HG03159 (cell line): ENCODE measurements at regions not wholly inside any gene's neighbourhood (a gene's known extent, or its start where the extent isn't known, plus 50 kb on each side); places are given as distances from the start of the nearest gene placed in this dataset.

Experiments used
- ATAC-seq: cut with Tn5 transposase; IDR thresholded peaks from one replicate; pipeline ENCODE4 v1.9.1; 2021; ENCODE audit warnings: mild to moderate bottlenecking, moderate library complexity; ENCODE audit not compliant: unreplicated experiment

DNA sequence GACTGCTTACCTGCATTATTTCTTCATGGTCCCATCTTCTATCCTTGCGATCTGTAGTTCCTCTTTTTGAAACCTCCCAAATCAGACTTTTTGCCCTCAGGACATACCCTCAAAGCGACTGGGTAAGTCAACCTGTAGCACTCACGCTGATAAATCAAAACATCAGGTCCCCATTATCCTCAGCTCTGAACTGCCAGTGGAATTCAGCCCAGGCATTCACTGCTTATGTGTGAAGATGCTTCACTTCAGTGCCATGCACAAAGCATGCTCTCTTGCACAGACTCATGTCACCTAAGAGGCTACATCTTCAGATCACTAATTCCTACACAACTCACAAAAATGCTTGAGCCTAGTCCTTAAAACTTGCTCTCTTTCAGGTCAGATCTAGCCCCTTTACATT lies 283.6 kb upstream of the KLF6 start:
- ATAC-seq = no peak

DNA sequence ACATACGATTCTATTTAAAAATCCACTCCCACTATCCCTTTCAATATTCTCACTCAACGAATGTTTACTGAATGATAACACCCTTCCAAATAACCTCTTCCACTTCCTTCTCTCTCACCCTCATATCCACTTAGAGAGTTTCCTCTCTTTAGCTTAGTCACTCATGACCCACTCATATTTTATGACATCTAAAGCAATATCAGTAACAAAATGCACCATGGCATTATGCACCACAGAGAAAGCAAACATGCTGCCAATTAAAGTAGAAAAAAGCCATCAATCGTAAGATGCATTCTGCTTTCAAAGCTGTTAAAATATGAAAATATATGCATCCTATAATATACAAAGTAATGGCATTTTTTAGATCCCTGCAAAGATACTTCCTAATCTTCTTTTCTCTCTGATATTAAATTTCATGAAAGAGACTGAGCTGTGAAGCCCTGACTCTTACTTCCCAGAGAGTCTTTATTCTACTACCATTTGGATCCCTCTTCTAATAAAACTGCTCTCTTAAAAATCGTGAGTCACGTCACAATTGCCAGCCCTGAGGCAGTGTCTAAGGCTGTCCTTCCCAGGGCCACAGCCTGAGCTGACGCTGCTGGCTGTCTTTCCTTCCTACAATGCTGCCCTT lies 283.0 kb upstream of the KLF6 start:
- ATAC-seq = no peak

DNA sequence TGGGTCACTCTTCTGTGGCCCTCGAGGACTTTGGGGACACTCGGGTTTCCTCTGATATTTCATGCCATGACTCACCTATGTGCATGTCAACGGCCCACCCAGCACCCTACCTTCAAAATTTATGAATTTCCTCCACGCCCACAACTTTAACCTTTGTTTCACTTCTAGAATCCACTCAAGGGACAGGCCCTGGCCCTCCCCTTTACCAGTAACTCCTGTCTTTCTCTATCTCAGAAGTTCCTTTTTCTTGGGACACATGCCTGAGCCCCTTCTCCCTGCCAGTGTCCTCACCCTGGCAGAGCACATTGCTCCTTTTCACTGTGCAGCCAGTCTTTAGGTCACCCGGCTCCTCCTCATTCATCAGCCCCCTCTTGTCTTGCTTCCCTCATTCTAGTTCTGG lies 282.5 kb upstream of the KLF6 start:
- peak; percentile 59 for ATAC-seq

DNA sequence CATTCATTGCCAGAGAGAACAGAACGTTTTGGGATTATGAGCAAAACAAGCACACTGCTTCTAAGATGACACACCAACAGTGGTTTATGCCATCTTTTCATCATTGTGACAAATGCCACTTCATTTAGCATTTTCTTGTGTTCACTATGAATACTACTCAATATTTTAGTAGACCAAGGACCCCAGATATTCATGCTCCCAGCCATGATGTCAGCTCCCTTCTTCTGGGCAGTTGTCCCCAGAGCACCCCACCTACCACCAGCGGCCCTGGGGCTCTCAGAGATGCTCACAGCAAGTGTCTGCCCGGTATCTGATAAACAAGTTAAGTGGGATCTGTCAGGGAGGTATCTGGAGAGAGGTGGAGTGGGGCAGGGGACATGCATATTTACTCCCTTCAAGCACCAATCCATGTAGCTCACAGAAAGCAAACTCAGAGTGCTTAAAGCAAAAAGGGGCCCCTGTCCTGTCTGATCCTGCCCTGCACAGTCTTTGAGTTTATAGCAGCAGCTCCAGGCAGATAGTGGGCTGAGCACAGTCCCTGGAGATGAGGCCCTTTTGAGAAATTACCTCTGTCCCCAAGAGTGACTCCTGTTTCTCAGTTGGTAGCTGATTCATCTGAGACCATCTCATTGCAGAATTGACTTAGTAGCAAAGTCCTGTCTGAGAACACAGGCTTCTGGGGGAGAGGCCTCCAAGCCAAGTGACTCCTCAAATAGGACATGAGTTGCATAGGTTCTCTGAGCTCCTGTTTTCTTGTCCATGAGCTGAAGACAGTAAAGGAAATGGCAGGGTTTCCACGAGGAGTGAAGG lies 281.8 kb upstream of the KLF6 start:
- no peak for ATAC-seq

DNA sequence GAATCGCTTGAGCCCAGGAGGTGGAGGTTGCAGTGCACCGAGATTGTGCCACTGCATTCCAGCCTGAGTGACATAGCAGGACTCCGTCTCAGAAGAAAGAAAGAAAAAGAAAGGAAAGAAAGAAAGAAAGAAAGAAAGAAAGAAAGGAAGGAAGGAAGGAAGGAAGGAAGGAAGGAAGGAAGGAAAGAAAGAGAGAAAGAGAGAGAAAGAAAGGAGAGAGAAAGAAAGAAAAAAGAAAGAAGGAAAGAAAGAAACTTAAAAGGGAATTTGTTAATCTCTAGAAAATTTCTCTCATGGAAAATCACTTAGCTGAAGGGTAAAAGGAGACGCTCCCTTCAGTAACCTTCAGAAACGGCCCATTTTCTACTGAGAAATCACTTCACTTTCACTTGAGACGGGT lies 279.5 kb upstream of the KLF6 start:
- no peak for ATAC-seq

DNA sequence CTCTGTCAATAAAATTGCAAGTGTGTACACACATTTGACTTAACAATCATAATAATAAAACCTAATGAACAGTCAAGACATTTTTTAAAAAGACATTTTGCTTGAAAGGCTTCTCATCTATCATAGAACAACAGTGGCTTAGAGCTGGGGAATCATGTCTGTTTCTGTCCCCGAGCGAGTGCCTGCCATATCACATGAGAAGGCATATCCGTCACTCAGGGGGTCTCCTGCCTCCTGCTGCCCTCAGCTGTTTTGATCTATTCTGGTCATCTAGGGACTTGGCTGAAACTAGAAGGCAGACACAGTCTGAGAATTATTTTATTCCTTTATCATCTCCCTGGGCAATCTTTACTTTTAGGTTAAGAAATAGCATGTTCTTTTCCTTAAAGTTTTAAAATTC lies 278.7 kb upstream of the KLF6 start:
- no peak for ATAC-seq

DNA sequence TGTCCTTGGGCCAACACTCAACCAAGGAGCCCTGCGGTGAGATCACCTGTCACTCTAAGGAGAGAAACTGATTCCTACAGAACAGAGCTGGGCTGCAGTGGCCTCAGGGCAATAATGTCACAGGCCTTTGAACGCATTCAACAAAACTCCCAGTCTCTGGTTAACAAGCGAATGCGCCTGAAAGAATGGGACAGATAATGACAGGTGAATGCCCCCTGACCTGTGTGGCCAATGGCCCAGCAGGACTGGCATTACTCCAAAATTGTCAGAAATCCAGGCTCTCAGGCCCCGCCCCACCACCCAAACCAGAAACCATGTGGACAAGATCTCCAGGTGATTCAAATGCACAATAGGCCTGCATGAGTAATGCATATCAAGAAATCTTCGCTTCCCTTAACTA lies 277.7 kb upstream of the KLF6 start:
- no peak for ATAC-seq

DNA sequence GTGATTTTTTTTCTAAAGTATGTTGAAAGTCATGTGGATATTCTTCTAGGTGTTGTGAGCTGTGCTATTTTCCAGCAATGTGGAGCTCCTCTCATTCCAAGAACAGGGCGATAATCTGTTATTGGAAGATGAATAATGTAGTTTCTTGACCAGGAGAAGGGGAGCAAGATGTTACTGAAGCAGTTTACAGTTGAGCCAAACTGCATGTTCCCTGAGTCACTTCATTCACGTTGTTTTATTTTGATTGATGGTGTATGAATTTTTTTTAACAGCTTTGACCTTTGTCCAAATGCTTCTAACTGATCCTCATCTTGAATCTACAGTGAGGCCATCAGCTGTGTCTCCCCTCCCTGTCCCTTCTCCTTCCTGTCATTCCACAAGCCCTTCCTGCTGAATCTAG lies 277.1 kb upstream of the KLF6 start:
- no peak for ATAC-seq

DNA sequence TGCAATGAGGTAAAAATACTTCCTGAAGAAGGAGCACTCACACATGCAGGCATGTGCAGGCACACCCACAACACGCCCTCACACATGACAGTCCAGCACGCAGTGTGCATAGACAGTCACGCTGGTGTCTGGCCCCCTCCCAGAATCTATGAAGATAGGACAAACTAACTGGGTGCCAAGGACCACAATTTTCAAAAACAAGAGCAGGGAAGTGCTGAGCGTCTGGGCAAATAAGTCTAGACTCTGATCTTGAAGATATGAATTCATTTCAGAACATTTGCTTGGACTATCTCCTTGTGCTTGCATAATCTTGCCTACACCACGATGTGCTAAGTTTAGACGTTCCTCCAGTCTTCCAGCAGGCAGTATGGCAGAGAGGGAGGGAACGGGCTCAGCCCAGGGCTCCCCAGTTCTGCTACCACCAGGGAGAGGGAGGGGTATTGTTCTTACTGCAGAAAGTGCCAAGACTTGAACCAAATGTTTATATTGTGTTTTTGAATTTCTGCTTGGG lies 276.5 kb upstream of the KLF6 start:
- no peak for ATAC-seq

DNA sequence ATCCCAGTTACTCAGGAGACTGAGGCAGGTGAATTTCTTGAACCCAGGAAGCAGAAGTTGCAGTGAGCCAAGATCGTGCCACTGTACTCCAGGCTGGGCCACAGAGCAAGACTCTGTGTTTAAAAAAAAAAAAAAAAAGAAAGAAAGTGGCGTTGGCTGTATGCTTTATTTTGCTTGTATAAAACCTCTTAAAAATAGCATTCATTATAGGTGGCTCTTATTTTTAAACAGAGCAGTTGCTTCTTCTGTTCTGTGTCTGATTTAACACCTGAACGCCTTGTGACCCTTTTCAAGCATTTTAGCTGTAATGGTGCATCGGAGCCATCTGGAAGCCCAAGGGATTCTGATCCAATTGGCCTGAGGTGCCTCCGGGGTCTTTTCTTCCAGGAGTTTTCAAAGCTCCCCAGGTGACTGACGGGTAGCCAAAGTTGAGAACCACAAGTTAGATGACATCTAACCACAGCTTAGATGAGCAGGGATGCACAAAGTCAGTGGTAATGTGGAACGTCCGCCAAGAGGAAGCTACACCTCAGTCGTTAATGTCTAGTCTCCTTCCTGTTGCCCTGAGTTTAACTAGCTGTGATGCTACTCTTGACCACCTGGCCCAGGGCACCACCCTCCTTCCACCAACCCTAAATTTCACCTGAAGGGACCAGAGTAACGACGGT lies 274.6 kb upstream of the KLF6 start:
- ATAC-seq = no peak

DNA sequence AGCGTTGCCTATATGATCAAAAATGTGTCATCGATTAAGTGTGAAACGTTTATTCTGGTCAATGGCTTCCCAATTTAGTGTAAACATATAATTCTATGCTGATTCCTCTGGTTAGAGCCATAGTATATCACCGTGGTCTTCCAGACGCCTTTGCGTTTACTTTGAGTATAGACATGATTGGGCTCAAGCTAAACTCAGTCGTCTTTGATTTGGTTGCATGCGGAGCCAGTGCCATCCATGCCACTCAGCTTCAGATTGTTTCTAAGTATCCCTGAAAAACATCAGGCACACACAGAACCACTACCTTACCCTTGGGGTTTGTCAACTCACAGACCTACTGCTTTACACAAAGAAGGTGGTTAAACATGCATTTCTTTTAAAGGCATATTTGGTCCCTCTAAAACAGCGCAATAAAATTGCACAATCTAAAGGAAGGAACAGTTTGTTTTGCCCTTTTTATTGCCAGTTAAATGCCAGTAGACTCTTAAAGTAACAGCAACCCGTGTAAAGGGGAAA lies 273.6 kb upstream of the KLF6 start:
- ATAC-seq = no peak

DNA sequence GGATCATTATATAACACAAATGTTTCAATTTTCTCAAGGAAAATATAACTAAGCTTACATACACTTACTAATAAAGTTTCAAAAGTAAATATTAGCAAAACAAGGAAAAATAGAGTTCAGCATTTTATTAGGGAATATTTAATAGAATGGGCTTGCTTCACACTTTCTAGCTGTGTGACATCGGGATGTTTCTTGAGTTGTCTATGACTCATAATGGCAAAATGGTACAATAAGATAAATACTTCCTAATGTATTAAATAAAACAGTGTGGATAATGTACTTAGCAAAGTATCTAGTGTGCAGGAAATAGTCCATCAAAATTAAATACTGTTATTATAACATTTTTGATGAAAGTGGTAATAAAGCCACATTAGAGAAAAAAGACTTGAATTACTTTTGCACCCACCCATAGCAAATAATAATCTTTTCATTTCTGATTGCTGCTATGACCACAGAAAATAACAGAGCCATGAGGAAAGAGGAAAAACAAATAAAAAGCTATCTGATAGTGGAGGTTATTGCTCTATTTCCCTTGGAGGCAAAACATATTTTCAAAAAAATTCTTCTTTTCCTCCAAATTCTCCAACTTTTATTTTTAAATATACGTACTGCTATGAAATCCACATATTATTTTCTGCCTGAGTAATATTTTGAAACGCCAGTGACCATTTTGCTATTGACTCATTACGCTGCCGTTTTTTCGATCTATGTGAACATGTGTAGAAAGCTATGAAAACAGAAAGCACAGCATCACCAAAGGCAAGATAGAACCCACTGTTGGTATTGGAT lies 272.9 kb upstream of the KLF6 start:
- ATAC-seq = no peak

DNA sequence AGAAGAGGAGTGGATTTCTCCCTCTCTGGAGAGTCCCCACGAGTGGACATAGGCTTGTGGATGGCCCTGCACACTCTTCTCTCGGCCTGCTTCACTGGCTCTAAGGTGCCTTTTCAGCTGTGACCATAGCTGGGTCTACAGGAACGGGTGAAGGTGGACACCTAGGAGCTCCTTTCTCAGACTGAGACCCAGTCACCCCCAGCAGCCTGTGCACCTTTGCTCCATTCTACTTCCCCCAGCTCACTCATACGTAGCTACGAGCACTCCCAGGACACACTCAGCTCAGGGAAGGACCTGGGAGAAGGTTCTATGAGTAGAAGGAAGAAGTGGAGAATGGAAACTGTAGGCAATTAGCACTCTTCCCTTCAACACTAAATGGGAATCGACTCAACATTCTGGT lies 272.0 kb upstream of the KLF6 start:
- no peak for ATAC-seq

DNA sequence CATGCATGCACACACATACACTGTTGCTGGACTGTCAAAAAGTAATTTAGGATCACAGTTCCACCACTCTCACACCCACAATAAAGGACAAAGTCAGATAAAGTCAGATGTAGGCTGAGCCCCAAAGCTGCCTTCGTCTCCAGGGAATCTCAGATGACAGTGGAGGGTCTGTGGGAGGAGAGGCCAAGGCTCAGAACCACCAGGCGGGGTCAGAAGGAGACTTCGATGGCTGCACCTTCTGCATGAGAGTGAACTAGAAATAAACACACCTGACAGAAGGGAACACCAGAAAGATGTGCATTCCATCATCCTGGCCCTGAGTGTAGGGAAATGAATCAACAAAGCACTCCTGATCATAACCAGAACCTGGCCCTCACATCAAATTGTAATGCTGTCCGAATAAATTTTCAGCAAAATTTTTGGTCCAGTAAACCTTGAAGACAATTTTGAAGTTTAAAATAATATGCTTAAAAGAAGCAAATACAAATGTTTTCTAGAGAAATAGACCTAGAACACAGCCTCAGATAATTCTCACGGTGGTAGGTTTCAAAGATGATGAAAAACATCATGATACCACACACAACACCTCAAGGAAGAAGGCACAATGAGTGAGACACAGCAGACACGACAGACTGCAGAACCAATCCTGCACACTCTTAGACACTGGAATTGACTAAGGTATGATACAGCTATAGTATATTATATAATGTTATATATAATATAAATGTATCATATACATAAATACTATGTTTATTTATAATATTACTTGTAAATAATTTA lies 269.8 kb upstream of the KLF6 start:
- ATAC-seq = no peak

DNA sequence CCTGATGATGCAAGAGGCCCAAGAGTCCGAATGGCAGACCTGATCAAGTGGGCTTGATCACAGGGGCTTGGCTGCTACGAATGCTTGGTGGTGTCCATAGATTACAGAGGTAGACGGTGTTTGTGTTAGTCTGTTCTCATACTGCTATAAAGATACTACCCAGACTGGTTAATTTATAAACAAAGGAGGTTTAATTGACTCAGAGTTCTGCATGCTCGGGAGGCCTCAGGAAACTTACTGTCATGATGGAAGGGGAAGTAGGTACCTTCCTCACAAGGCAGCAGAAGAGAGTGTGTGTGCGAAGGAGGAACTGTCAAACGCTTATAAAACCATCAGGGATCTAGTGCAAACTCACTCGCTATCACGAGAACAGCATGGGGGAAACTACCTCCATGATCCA lies 268.9 kb upstream of the KLF6 start:
- no peak for ATAC-seq

DNA sequence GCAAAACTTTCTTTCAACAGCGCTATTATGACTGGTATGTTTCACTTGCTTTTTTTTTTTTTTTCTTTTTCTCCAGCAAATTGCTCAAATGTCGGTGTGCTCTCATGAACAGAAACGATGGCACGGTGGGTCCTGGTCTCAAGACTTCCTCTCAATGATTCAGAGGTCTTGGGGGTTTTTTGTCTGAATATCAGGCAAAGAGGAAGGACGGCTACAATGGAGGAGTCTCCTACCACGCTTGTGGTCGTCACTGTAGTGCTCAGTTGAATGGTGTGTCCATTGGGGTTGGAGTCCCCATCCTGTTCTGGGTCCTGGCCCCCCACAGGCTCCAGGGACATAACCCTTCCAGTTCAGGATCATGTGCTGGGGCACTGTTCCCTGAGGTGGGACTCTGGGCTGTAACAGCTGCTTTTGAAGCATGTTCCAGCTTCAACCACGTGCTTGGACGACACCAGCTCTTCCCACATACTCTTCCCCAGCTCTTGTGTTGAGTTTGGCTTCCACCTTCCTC lies 266.7 kb upstream of the KLF6 start:
- no peak for ATAC-seq

DNA sequence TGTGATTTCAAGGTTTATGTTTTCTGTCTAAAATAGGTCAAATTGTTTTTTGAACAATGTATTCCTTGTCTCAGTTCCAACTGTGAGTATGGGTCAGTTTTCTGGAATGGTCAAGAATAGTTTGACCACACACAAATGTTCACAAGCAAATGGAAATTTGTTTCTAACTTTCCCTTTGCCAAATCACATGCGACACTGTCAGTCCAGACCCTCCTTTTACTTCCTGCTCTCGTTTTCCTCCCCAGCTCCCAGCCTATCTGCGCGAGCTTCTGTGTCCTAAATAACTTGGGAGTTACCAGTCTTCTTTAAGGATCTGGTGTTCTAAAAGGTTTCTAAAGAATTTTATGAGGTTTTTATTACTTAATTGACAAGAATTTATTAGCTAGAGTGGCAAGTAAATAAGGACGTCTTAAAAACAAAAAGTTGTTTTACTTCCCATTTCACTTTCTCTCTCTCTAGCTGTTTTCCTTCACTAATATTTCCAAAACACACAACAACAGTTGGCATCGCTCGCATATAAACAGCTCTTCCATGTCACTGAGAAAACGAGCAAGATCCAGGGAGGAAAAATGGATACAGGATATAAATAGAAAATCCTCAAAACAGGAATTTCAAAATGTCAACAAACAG lies 266.1 kb upstream of the KLF6 start:
- ATAC-seq = no peak

DNA sequence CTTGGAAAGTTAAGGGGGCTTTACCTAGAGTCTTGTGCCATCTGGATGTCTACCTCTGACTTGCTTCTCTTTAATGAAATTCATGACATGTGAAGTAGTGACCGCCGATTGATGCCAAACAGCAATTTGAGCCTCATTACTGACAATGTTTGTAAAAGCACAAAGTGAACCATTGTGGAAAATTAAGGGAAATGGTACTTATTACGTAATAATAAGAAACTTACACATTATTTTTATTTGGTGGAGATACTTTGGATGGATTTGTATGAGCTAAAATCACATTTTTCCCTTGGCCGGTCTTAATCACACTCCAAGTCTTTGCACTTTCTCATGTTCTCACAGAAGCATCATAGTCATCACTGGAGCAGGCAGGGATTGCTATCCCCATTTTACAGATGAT lies 265.1 kb upstream of the KLF6 start:
- ATAC-seq = no peak

DNA sequence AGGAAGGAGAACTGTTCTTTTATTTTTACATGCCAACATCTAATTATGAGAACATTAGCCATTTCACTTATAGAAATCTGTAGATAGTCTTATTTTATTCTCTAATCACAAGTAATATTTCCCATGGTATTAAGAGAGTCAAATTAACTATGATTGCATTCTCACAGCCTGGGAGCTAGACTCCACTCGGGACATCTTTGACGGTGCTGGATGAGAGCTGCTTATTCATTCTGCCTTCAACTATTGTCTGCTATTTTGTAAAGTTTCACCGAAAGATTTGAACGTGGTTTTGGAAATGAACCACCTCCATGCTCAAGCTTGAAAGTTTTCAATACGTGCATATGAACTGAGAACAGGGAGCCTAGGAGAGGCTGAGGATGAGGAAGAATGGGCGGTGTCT lies 264.3 kb upstream of the KLF6 start:
- no peak for ATAC-seq
